ENCODE measurements at regions not wholly inside any gene's neighbourhood (a gene's known extent, or its start where the extent isn't known, plus 50 kb on each side); places are given as distances from the start of the nearest gene placed in this dataset.
A peak's percentile ranks its signal among the peaks of the same experiment; 100 is the strongest.

DNA sequence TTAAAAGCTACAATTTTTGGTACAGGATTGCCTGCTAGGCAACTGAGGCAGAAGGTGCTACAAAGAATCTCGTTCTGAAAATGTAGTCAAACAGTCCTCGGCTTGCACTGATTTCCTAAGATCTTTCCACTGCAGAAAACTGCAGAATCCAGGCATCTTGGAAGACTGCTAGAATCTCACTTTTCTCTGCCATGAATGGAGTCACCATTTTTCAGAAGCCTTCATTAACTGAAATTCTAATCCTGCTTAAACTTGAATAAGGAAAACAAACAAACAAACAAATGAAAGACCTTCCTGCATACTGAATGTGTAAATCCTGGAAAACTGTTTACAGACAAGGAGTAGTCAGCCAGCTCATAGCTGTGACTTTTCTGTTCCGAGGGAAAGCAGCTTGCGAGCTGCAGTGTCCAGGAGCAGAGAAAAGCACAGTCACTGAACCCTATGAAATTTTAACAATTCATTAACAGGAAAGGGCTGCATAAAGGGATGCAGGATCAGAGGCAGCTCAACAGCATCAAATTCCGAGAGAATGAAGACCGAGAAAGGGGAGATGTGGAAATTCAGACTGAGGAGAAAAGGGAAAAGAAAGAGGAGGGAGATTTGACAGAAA lies 210.5 kb upstream of the PIK3C3 start:
- Histone ChIP-seq H3K79me2 (ENCODE audit: control insufficient read depth in 1 of 2, insufficient read depth in 2 of 2, low read length in 2 of 2) (no peaks in the 10 kb centered on the region), H3K27ac (ENCODE audit: low read depth, low read length) (no peak overlapping the region), H3K23ac (ENCODE audit: insufficient read length) (no peak overlapping the region), H3K14ac (ENCODE audit: insufficient read length) (no peak overlapping the region), H3K79me1 (ENCODE audit: low read depth, low read length) (no peaks in the 10 kb centered on the region), H3K27me3 (replicated peaks in 1 of 4; ENCODE audit: control insufficient read depth in 3 of 4, extremely low read depth in 1 of 4, insufficient read depth in 3 of 4, low read length in 3 of 4) (no peaks in the 10 kb centered on the region), H2BK120ac (replicated peaks; ENCODE audit: low read depth, low read length) (no peak overlapping the region), H3K9ac (replicated peaks in 1 of 4; ENCODE audit: extremely low read depth in 1 of 4, low read depth in 3 of 4, low read length in 3 of 4) (no peak overlapping the region), H3K4me3 (ENCODE audit: extremely low read depth in 1 of 4, insufficient read depth in 2 of 4, low read depth in 3 of 4, low read length in 4 of 4) (peak overlapping the region in 1 of 4 experiments; percentile 14; a peak in 1 of 8 replicates), H3K23me2 (ENCODE audit: low read depth, low read length) (no peaks in the 10 kb centered on the region), H2AFZ (ENCODE audit: low read length) (peak overlapping the region; percentile 67; the same call in 1 of the 2 replicates), H2BK12ac (ENCODE audit: low read depth, low read length) (no peak overlapping the region), H2AK5ac (ENCODE audit: low read depth, low read length) (no peak overlapping the region), H3K4me1 (replicated peaks in 1 of 4; ENCODE audit: control insufficient read depth in 3 of 4, insufficient read depth in 4 of 4, low read length in 3 of 4) (peaks cover 5 to 15% (median 11%) of the 10 kb centered on the region in 4 experiments; a peak in 5 of 7 replicates), H2BK20ac (ENCODE audit: low read length) (no peak overlapping the region), H4K20me1 (replicated peaks in 1 of 2; ENCODE audit: control insufficient read depth in 1 of 2, insufficient read depth in 2 of 2, low read length in 2 of 2) (no peaks in the 10 kb centered on the region), H4K91ac (replicated peaks; ENCODE audit: insufficient read length, low read length) (no peak overlapping the region), H3K36me3 (ENCODE audit: control insufficient read depth in 2 of 4, insufficient read depth in 4 of 4, low read length in 3 of 4) (no peaks in the 10 kb centered on the region), H3K4me2 (ENCODE audit: insufficient read depth in 1 of 2, low read depth in 2 of 2, low read length in 2 of 2) (peak overlapping the region; percentile 49 to 56; a peak in 3 of 4 replicates), H3K4ac (replicated peaks; ENCODE audit: insufficient read length, low read depth, low read length) (no peak overlapping the region), H2BK5ac (ENCODE audit: low read depth, low read length) (no peak overlapping the region), H2BK15ac (ENCODE audit: low read length) (no peak overlapping the region), H4K8ac (ENCODE audit: extremely low read depth, insufficient read depth, low read length) (no peak overlapping the region), H3K9me3 (ENCODE audit: insufficient read depth in 2 of 2, low read depth in 1 of 2, low read length in 1 of 2) (no peaks in the 10 kb centered on the region), H4K5ac (ENCODE audit: insufficient read length, low read depth, low read length) (no peak overlapping the region), H3K56ac (replicated peaks; ENCODE audit: insufficient read length, low read depth, low read length) (no peak overlapping the region), H3K18ac (ENCODE audit: extremely low read depth, low read length) (no peak overlapping the region)
- POLR2A ChIA-PET (ENCODE audit: partially characterized antibody): interaction anchor here (0.6 kb wide), 1 partner anchor 132 kb away, joined by 3 read pairs; no protein-coding TSS in a partner anchor
- DNase-seq (ENCODE audit: low read depth in 1 of 2, low spot score in 2 of 2) (no peak), FAIRE-seq (peak; percentile 28)
- TF ChIP-seq, protein P1, sequence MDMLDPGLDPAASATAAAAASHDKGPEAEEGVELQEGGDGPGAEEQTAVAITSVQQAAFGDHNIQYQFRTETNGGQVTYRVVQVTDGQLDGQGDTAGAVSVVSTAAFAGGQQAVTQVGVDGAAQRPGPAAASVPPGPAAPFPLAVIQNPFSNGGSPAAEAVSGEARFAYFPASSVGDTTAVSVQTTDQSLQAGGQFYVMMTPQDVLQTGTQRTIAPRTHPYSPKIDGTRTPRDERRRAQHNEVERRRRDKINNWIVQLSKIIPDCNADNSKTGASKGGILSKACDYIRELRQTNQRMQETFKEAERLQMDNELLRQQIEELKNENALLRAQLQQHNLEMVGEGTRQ (IDR thresholded peaks at IDR 0.05; ENCODE audit: low read length): no peak
- TF ChIP-seq SAP30 (IDR thresholded peaks at IDR 0.05; ENCODE audit: insufficient read depth, insufficient replicate concordance, low read length): no peak
- TF ChIP-seq ZNF274 (IDR thresholded peaks at IDR 0.05; ENCODE audit: borderline replicate concordance, extremely low read depth, low read length): no peak
- no peak for TF ChIP-seq FOSL1 (IDR thresholded peaks at IDR 0.05; ENCODE audit: insufficient read depth, low read depth, low read length)
- TF ChIP-seq POU5F1 (IDR thresholded peaks at IDR 0.05; ENCODE audit: low read depth, low read length): no peak
- no peak for TF ChIP-seq HDAC6 (IDR thresholded peaks at IDR 0.05; ENCODE audit: low read depth, low read length)
- TF ChIP-seq JUND (IDR thresholded peaks at IDR 0.05; ENCODE audit: low read length): no peak
- no peak for TF ChIP-seq HDAC2 (IDR thresholded peaks at IDR 0.05; ENCODE audit: borderline replicate concordance in 1 of 2, low read depth in 2 of 2, low read length in 2 of 2)
- no peak for TF ChIP-seq EGR1 (IDR thresholded peaks at IDR 0.05; ENCODE audit: borderline replicate concordance, low read depth, low read length)
- TF ChIP-seq POLR2A (IDR thresholded peaks at IDR 0.05; ENCODE audit: control extremely low read depth in 1 of 2, low read depth in 2 of 2, low read length in 2 of 2): no peak
- TF ChIP-seq KDM5A (IDR thresholded peaks at IDR 0.05; ENCODE audit: low read length): no peak
- CTCF ChIA-PET (ENCODE audit: partially characterized antibody): interaction anchor here (0.7 to 1.8 kb wide), 8 partner anchors 11 to 366 kb away, joined by 3 to 7 read pairs (median 4); no protein-coding TSS in a partner anchor
- 40% methylated on average over 6 of the region's 6 CpGs; no CpG with 5 or more reads in 1 of the 2 experiments for WGBS, 2 experiments (ENCODE audit: extremely low coverage in 1 of 2, insufficient coverage in 1 of 2, insufficient read length in 1 of 2, insufficient replicate concordance in 2 of 2, low coverage in 1 of 2, low lambda C conversion rate in 2 of 2, missing lambda C conversion rate in 1 of 2)

Data from H1 (cell line).